Cardiac fibroblast (primary cell): ENCODE measurements at regions not wholly inside any gene's neighbourhood (a gene's known extent, or its start where the extent isn't known, plus 50 kb on each side); places are given as distances from the start of the nearest gene placed in this dataset.

Experiments
- DNase-seq, 2 donors: peaks; one replicate each; pipeline versions ENCODE4 v3.0.0 to v3.0.0-alpha.2; 2010; ENCODE audit warnings: low read depth in 2 of 2
- H3K4me3 ChIP-seq, 2 donors: replicated peaks in 1 of 2; 1 replicate in 1 of 2; 2 replicates in 1 of 2; pipeline ENCODE4 v1.5.1; 2011; ENCODE audit warnings: low read depth in 2 of 2, low read length in 2 of 2, mild to moderate bottlenecking in 2 of 2, moderate library complexity in 1 of 2
- CTCF ChIP-seq: IDR thresholded peaks from one replicate; pipeline ENCODE4 v1.5.1; 2011; ENCODE audit warnings: low read depth, mild to moderate bottlenecking, low read length, inconsistent platforms

DNA sequence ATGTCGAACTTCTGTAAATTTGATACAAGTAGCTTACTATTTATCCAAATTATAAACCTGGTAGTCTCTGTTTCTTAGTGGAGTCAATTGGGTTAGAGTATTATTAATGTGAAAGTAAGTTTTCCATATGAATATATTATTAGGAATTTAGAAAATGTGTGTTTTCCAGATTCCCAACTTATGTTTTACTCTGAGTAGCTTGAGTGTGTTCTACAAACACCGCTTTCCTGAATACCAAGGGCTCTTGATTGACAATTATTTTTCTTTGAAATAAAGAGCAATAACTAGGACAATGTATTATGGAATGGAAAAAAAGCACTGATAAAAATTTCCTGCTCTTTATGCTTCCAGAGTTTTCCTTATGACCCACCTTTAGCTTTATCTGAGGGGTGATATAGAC, 233.6 kb downstream of the POSTN start:
- no peak for DNase-seq
- no peak overlapping the region for H3K4me3 ChIP-seq
- TF ChIP-seq CTCF, result no peak

GRCh38 chr13:37364007-37364406, 234.6 kb downstream of the POSTN start:
- TF ChIP-seq CTCF, result no peak
- no peak overlapping the region for H3K4me3 ChIP-seq
- DNase-seq, result peak; percentile 35 to 73

GRCh38 chr13:37361608-37362007, 237.0 kb downstream of the POSTN start:
- DNase-seq, result no peak
- H3K4me3 ChIP-seq, result no peak overlapping the region
- no peak for TF ChIP-seq CTCF

DNA sequence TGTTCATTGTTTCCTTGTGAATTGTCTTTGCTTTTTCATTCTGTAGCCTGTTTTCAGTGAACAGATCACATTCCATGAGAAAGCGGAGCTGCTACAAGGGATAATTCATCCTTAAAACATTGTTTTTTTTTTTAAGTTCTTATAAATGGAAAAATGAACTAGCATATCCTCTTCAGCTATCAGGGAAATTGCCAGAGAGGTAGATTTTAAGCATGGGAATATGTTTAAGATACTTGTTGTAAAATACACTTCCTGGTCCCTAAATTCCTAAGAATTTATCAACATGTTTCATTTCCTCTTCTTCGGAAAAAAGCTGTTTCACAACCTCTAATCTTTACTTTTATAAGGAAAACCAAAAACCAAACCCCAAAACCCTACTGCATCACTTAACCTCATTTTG, 238.0 kb downstream of the POSTN start:
- DNase-seq, result peak; percentile 55 to 69
- TF ChIP-seq CTCF, result no peak

GRCh38 chr13:37357548-37357947, 241.0 kb downstream of the POSTN start:
- no peak for TF ChIP-seq CTCF
- H3K4me3 ChIP-seq, result no peak overlapping the region
- DNase-seq, result peak in 1 of 2 donors; percentile 26

More for the DNA sequence above, 238.0 kb downstream of the POSTN start:
- H3K4me3 ChIP-seq, result no peak overlapping the region

DNA sequence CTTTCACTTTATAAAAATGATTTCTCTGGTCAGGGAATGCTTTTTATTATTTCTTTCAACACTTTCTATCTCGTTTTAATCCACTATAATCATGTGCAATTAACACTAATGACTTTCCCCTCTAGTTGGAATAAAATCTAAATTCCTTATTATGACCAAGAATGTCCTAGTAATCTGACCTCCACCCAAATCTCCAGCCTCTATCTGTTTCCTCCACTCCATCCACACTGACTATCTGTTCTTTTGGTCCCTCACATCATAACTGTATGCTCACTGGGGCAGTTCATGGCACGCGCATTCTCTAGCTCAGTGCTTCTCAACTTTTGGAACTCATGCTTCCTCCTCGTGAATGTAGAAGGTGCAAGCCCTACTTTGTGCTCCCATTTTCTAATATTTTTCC, 244.7 kb downstream of the POSTN start:
- no peak for DNase-seq
- no peak for TF ChIP-seq CTCF
- no peak overlapping the region for H3K4me3 ChIP-seq

GRCh38 chr13:37351211-37351610, 245.7 kb upstream of the CSNK1A1L start:
- H3K4me3 ChIP-seq, result no peak overlapping the region
- no peak for DNase-seq
- TF ChIP-seq CTCF, result no peak
